NT2/D1 (cell line): ENCODE measurements at regions not wholly inside any gene's neighbourhood (a gene's known extent, or its start where the extent isn't known, plus 50 kb on each side); places are given as distances from the start of the nearest gene placed in this dataset.

Source experiments
- DNase-seq: peaks from one replicate; pipeline ENCODE4 v3.0.0-alpha.2; 2011; ENCODE audit warnings: low read depth, low spot score
- H3K27me3 ChIP-seq: 2 replicates; pipeline ENCODE4 v1.6.0; 2011; ENCODE audit warnings: mild to moderate bottlenecking; ENCODE audit not compliant: insufficient read length, insufficient read depth
- H3K36me3 ChIP-seq: 2 replicates; pipeline ENCODE4 v1.6.1; 2011; ENCODE audit warnings: mild to moderate bottlenecking, low read length, mixed read lengths; ENCODE audit not compliant: insufficient read depth, insufficient read length
- H3K4me1 ChIP-seq: 2 replicates; pipeline ENCODE4 v1.5.1; 2011; ENCODE audit not compliant: insufficient read depth, insufficient read length
- H3K4me3 ChIP-seq: 2 replicates; pipeline ENCODE4 v1.5.1; 2011; ENCODE audit warnings: low read depth; ENCODE audit not compliant: insufficient read length
- H3K9ac ChIP-seq: 2 replicates; pipeline ENCODE4 v1.6.0; 2011; ENCODE audit warnings: low read depth; ENCODE audit not compliant: insufficient read length
- H3K9me3 ChIP-seq: 2 replicates; pipeline ENCODE4 v1.5.1; 2011; ENCODE audit warnings: mild to moderate bottlenecking, low read length; ENCODE audit not compliant: insufficient read depth
- SUZ12 ChIP-seq: IDR thresholded peaks from 2 replicates; pipeline ENCODE4 v1.6.1; 2011; ENCODE audit not compliant: insufficient read length, insufficient read depth; ENCODE audit errors: extremely low read depth
- YY1 ChIP-seq: IDR thresholded peaks from 2 replicates; pipeline ENCODE4 v1.6.1; 2011; ENCODE audit not compliant: insufficient read length, insufficient read depth
- ZNF274 ChIP-seq: IDR thresholded peaks from 2 replicates; pipeline ENCODE4 v1.6.1; 2011; ENCODE audit warnings: mild to moderate bottlenecking, low read depth, low read length

GRCh38 chr10:126783806-126784557, 113.5 kb upstream of the C10orf90 start:
- no peak for DNase-seq
- Histone ChIP-seq H3K9ac (no peak overlapping the region), H3K9me3 (no peaks in the 10 kb centered on the region), H3K4me3 (no peak overlapping the region), H3K4me1 (no peaks in the 10 kb centered on the region), H3K36me3 (no peaks in the 10 kb centered on the region), H3K27me3 (no peaks in the 10 kb centered on the region)
- TF ChIP-seq YY1, result no peak
- no peak for TF ChIP-seq SUZ12
- TF ChIP-seq ZNF274, result no peak

GRCh38 chr10:126787201-126787600, 116.7 kb upstream of the C10orf90 start:
- Histone ChIP-seq H3K27me3 (no peaks in the 10 kb centered on the region), H3K36me3 (no peaks in the 10 kb centered on the region), H3K4me1 (no peaks in the 10 kb centered on the region), H3K9me3 (peaks cover under 1% of the 10 kb centered on the region; the same call in 1 of the 2 replicates), H3K9ac (no peak overlapping the region), H3K4me3 (no peak overlapping the region)
- TF ChIP-seq ZNF274 (no peak), YY1 (no peak), SUZ12 (no peak)
- no peak for DNase-seq

GRCh38 chr10:126795318-126795717, 109.9 kb upstream of the DOCK1 start:
- no peak for TF ChIP-seq ZNF274
- TF ChIP-seq YY1, result no peak
- no peak for TF ChIP-seq SUZ12
- no peaks in the 10 kb centered on the region for H3K36me3 ChIP-seq
- no peak for DNase-seq
- no peak overlapping the region for H3K4me3 ChIP-seq
- no peak overlapping the region for H3K9ac ChIP-seq
- H3K4me1 ChIP-seq, result no peaks in the 10 kb centered on the region
- peaks cover 20% of the 10 kb centered on the region for H3K9me3 ChIP-seq
- no peaks in the 10 kb centered on the region for H3K27me3 ChIP-seq

DNA sequence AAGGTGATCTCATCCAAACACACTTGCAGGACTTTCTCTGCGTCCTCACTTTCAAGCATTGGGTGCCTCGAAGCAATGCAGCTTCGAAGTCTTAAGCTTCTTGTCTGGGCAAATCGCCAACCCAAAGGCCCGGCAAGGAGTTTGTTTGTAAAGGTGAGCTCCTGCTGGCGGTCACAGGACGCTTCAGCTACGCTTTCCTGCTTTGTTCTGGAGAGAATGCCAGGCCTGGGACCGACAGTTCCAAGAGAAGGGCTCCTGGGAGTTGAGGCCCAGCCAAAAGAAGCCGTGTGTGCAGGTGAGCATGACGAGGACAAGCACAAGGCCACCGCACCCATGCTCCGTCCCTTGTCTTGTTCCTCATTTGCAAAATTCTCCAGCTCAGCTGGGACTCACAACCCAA, 106.6 kb upstream of the DOCK1 start:
- Histone ChIP-seq H3K4me3 (no peak overlapping the region), H3K4me1 (no peaks in the 10 kb centered on the region), H3K9ac (no peak overlapping the region), H3K36me3 (no peaks in the 10 kb centered on the region), H3K27me3 (no peaks in the 10 kb centered on the region), H3K9me3 (peaks cover 16% of the 10 kb centered on the region; the same call in 1 of the 2 replicates)
- TF ChIP-seq YY1 (no peak), ZNF274 (no peak), SUZ12 (no peak)
- no peak for DNase-seq

DNA sequence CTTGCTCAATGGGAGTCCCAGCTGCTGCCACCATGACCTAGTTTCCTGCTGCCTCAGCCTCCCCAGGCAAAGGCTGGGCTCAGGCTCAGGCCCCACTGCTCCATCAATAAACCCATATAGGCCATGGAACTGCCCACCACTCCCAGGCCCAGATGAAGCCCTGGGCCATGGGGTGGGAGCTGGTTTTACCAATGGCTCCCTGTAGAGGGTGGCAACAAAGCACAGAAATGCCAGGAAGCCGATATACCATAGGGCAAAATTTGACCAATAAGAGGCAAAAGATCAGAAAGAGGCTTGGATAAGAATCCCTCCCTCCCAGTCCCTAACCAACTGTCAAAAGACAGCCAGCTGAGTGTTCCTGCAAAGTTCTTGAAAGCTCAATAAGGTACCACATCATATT, 101.8 kb upstream of the DOCK1 start:
- TF ChIP-seq SUZ12 (no peak), YY1 (no peak), ZNF274 (no peak)
- H3K36me3 ChIP-seq, result no peaks in the 10 kb centered on the region
- H3K9ac ChIP-seq, result no peak overlapping the region
- H3K9me3 ChIP-seq, result no peaks in the 10 kb centered on the region
- no peak for DNase-seq
- no peak overlapping the region for H3K4me3 ChIP-seq
- H3K4me1 ChIP-seq, result no peaks in the 10 kb centered on the region
- H3K27me3 ChIP-seq, result no peaks in the 10 kb centered on the region

DNA sequence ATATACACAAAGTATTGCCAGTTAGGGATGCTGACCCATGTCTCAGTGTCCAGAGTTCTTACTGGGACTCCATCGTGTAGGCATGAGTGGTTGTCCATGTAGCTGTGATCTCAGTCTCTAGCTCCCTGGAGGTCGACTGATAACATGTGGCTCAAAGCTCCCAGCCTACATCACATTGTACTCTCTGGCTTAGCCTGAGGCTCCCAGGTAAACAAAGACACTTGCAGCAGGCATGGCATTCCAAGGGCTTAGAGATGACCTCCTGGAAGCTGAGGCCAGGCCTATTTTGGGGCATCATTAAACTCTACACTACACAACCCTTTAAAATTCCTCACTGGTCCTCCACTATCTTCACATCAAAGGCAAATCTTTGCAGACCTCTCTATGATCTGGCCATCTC, 100.8 kb upstream of the DOCK1 start:
- TF ChIP-seq SUZ12 (no peak), YY1 (no peak), ZNF274 (no peak)

DNA sequence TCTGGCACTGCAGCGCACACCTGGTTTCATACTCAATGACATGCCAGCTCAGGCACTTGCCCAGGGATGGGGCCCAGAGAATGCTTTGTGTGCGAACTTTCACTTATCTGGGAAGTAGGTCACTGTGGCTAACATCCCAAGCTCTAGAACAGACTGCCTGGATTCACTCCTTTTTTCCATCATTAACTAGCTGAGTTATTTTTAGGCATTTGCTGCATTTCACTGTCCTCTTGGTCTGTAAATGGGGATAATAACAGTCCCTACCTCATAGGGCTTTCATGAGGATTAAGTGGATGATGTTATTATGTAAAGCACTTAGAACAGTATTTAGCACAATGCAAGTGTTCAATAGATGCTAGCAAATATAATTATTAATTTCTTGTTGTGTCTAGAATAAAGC, 98.7 kb upstream of the DOCK1 start:
- no peak for DNase-seq
- no peak overlapping the region for H3K9ac ChIP-seq
- no peaks in the 10 kb centered on the region for H3K9me3 ChIP-seq
- H3K27me3 ChIP-seq, result no peaks in the 10 kb centered on the region
- H3K36me3 ChIP-seq, result no peaks in the 10 kb centered on the region
- no peaks in the 10 kb centered on the region for H3K4me1 ChIP-seq
- TF ChIP-seq YY1, result no peak
- no peak for TF ChIP-seq SUZ12
- no peak overlapping the region for H3K4me3 ChIP-seq

More for the DNA sequence above, 100.8 kb upstream of the DOCK1 start:
- Histone ChIP-seq H3K4me3 (no peak overlapping the region), H3K9ac (no peak overlapping the region), H3K27me3 (no peaks in the 10 kb centered on the region), H3K4me1 (no peaks in the 10 kb centered on the region), H3K36me3 (no peaks in the 10 kb centered on the region), H3K9me3 (no peaks in the 10 kb centered on the region)
- no peak for DNase-seq
